Nephron (organoid): ENCODE measurements at regions not wholly inside any gene's neighbourhood (a gene's known extent, or its start where the extent isn't known, plus 50 kb on each side); places are given as distances from the start of the nearest gene placed in this dataset.

Source experiments
- H3K27ac Mint-ChIP-seq, 3 experiments: 2 replicates each; pipeline ENCODE4 v1.8.0; 2020; ENCODE audit warnings: mixed read lengths in 3 of 3, mild to moderate bottlenecking in 2 of 3, moderate library complexity in 1 of 3
- H3K27me3 Mint-ChIP-seq: 2 replicates; pipeline ENCODE4 v1.8.0; 2021; ENCODE audit warnings: low read depth, mild to moderate bottlenecking, moderate library complexity, mixed read lengths
- H3K36me3 Mint-ChIP-seq: 2 replicates; pipeline ENCODE4 v1.8.0; 2020; ENCODE audit warnings: low read depth, mixed read lengths
- H3K4me1 Mint-ChIP-seq: 2 replicates; pipeline ENCODE4 v1.8.0; 2020; ENCODE audit warnings: mixed read lengths
- H3K4me3 Mint-ChIP-seq, 3 experiments: 2 replicates each; pipeline ENCODE4 v1.8.0; 2020; ENCODE audit warnings: mild to moderate bottlenecking in 3 of 3, mixed read lengths in 3 of 3, moderate library complexity in 2 of 3
- H3K9me3 Mint-ChIP-seq: 2 replicates; pipeline ENCODE4 v1.8.0; 2020; ENCODE audit warnings: mixed read lengths
- CTCF ChIP-seq, 3 experiments: fragments of 200-600 bp; sonication (generic); IDR thresholded peaks; one replicate each; pipeline ENCODE4 v1.5.0; 2021; ENCODE audit warnings: antibody characterized with exemption in 3 of 3; ENCODE audit not compliant: unreplicated experiment in 3 of 3

GRCh38 chr11:115054570-115055538, 376.5 kb downstream of the NXPE2 start:
- no peaks in the 10 kb centered on the region for H3K36me3 Mint-ChIP-seq
- H3K4me3 Mint-ChIP-seq = no peak overlapping the region
- no peaks in the 10 kb centered on the region for H3K4me1 Mint-ChIP-seq
- peak overlapping the region in 1 of 3 experiments; percentile 86 for H3K27ac Mint-ChIP-seq
- no peak for TF ChIP-seq CTCF (IDR thresholded peaks at IDR 0.05; ENCODE audit: unreplicated experiment in 3 of 3)
- peaks cover 10% of the 10 kb centered on the region for H3K27me3 Mint-ChIP-seq
- H3K9me3 Mint-ChIP-seq = peaks cover 19% of the 10 kb centered on the region

- H3K4me3 Mint-ChIP-seq = no peak overlapping the region
- peaks cover 10% of the 10 kb centered on the region for H3K27me3 Mint-ChIP-seq
- TF ChIP-seq CTCF (IDR thresholded peaks at IDR 0.05; ENCODE audit: unreplicated experiment in 3 of 3) = no peak
- no peaks in the 10 kb centered on the region for H3K36me3 Mint-ChIP-seq
- no peak overlapping the region for H3K27ac Mint-ChIP-seq
- peaks cover 12% of the 10 kb centered on the region for H3K4me1 Mint-ChIP-seq
- peaks cover 19% of the 10 kb centered on the region for H3K9me3 Mint-ChIP-seq
Observed at GRCh38 chr11:115056514-115056913, 378.2 kb downstream of the NXPE2 start.

GRCh38 chr11:115060840-115061239, 382.5 kb downstream of the NXPE2 start:
- Mint-ChIP-seq H3K27me3 (no peaks in the 10 kb centered on the region), H3K4me3 (no peak overlapping the region), H3K4me1 (peaks cover 17% of the 10 kb centered on the region), H3K36me3 (no peaks in the 10 kb centered on the region), H3K9me3 (peaks cover 16% of the 10 kb centered on the region), H3K27ac (no peak overlapping the region)
- no peak for TF ChIP-seq CTCF (IDR thresholded peaks at IDR 0.05; ENCODE audit: unreplicated experiment in 3 of 3)

GRCh38 chr11:115065314-115065713, 387.0 kb downstream of the NXPE2 start:
- Mint-ChIP-seq H3K27me3 (peaks cover 11% of the 10 kb centered on the region), H3K4me1 (peaks cover 37% of the 10 kb centered on the region)

GRCh38 chr11:115065830-115066664, 387.7 kb downstream of the NXPE2 start:
- Mint-ChIP-seq H3K36me3 (no peaks in the 10 kb centered on the region), H3K4me3 (no peak overlapping the region), H3K27ac (peak overlapping the region in 1 of 3 experiments; percentile 51), H3K9me3 (peaks cover 2% of the 10 kb centered on the region), H3K27me3 (peaks cover 11% of the 10 kb centered on the region), H3K4me1 (peaks cover 30% of the 10 kb centered on the region)
- TF ChIP-seq CTCF (IDR thresholded peaks at IDR 0.05; ENCODE audit: unreplicated experiment in 3 of 3) = peak in 1 of 3 experiments; percentile 8

More at GRCh38 chr11:115065314-115065713, 387.0 kb downstream of the NXPE2 start:
- Mint-ChIP-seq H3K9me3 (peaks cover 2% of the 10 kb centered on the region), H3K36me3 (no peaks in the 10 kb centered on the region), H3K4me3 (no peak overlapping the region), H3K27ac (peak overlapping the region in 1 of 3 experiments; percentile 51)
- TF ChIP-seq CTCF (IDR thresholded peaks at IDR 0.05; ENCODE audit: unreplicated experiment in 3 of 3) = no peak
